H7 (cell line): ENCODE measurements at regions not wholly inside any gene's neighbourhood (a gene's known extent, or its start where the extent isn't known, plus 50 kb on each side); places are given as distances from the start of the nearest gene placed in this dataset.

ENCODE experiments used
- DNase-seq: peaks from one replicate; pipeline ENCODE4 v3.0.0; 2012
- H3K27me3 ChIP-seq: 2 replicates; pipeline ENCODE4 v1.6.0; 2011; ENCODE audit warnings: mild to moderate bottlenecking, low read length; ENCODE audit not compliant: control insufficient read depth, insufficient read depth
- H3K36me3 ChIP-seq: replicated peaks from 2 replicates; pipeline ENCODE4 v1.5.1; 2011; ENCODE audit warnings: low read length; ENCODE audit not compliant: control insufficient read depth, insufficient read depth
- H3K4me3 ChIP-seq: 2 replicates; pipeline ENCODE4 v1.5.1; 2011; ENCODE audit warnings: low read depth, mild to moderate bottlenecking, control low read depth, low read length, moderate library complexity; ENCODE audit not compliant: insufficient read depth

DNA sequence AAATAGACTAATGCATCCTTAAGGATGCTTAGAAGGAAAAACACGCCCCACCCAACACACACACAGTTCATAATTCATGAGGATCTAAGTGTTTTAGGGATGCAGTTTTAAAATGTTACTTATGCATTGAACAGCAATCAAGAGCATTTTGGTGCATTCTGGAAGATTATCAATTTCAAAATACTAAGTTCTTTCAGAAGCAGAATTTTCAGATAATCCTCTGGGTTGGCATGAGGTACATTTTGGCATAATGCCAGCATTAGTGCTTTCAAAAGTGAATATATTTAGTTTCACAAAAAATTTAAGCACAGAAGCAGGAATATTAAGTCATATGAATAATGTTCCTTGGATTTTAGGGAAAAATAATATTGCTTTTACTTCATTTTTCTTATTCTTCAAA is 937.1 kb downstream of the REEP3 start:
- Histone ChIP-seq H3K27me3 (no peaks in the 10 kb centered on the region), H3K4me3 (no peak overlapping the region), H3K36me3 (no peaks in the 10 kb centered on the region)
- no peak for DNase-seq

DNA sequence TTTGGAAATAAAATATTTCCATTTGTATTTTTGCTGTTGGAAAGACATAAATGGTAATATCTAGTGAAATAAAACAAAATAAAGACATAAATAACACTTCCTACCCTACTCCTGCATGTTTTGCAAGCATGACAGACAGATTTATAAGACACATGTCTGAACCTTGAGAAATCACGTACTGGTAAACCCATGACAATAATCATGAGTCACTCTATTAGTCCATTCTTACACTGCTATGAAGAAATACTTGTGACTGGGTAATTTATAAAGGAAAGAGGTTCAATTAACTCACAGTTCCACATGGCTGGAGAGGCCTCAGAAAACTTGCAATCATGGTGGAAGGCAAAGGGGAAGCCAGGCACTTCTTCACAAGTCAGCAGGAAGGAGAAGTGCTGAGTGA is 942.2 kb downstream of the REEP3 start:
- Histone ChIP-seq H3K4me3 (no peak overlapping the region), H3K27me3 (no peaks in the 10 kb centered on the region), H3K36me3 (no peaks in the 10 kb centered on the region)
- DNase-seq, result no peak

DNA sequence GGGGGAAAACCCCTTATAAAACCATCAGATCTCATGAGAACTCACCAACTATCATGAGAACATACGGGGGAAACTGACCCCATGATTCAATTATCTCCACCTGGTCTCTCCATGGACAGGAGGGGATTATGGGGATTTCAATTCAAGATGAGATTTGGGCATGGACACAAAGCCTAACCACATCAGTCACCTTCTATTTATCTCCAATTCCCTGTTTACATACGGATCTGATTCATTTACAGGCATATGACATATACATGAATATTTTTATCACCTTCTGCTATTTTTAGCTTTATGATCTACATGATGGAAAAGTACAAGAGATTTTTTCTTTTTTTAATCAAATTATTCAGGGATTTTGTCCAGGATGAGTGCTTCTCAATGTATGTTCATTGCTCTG is 944.5 kb downstream of the REEP3 start:
- Histone ChIP-seq H3K36me3 (no peaks in the 10 kb centered on the region), H3K27me3 (no peaks in the 10 kb centered on the region), H3K4me3 (no peak overlapping the region)
- no peak for DNase-seq

GRCh38 chr10:64468219-64468618 is 947.0 kb downstream of the REEP3 start:
- Histone ChIP-seq H3K4me3 (no peak overlapping the region), H3K36me3 (no peaks in the 10 kb centered on the region), H3K27me3 (no peaks in the 10 kb centered on the region)
- DNase-seq, result no peak

DNA sequence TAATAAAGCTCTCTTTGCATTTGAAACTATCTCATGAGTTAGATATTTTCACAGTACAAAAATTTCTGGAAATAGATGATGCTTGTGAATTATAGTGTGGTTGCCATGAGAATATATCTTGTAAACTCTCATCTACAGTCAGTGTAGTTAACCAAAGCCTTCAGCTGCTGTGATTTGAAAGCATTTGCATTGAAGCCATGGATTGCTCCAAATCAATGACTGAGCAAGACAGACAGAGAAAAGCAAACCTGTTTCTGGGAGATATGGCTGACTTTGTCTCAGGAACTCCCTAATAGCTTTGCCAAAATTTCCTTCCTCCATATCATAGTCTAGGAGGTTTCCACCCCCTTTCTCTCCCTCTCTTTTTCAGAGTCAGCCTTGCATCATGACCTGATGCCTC is 955.3 kb downstream of the REEP3 start:
- Histone ChIP-seq H3K36me3 (no peaks in the 10 kb centered on the region), H3K27me3 (no peaks in the 10 kb centered on the region), H3K4me3 (no peak overlapping the region)
- DNase-seq, result no peak

- DNase-seq, result no peak
- H3K36me3 ChIP-seq, result no peaks in the 10 kb centered on the region
- H3K27me3 ChIP-seq, result no peaks in the 10 kb centered on the region
- H3K4me3 ChIP-seq, result no peak overlapping the region
These were observed 956.6 kb downstream of the REEP3 start for GRCh38 chr10:64477791-64478190.

DNA sequence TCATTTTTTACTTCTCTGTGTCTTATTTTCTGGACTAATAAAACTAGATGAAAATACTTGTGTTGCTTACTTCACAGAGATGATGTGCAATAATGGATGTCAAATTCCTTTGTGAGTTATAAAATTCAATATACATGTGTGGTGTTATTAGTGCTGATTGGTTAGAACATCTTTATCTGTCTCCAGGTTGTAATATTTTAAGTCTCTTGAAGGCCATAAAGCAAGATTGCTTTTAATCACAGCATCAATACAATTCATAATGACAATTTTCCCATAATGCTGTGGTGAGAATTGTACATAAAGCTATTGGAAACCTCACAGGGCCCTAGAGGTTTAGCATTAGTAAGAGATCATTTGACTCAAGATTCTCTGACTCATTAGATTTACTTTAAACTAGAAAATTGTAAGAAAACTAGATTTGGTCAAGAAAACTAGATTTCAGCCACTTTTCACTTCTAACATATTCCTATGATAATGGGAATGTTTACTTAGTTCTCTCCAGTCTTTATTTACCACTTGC is 963.7 kb downstream of the REEP3 start:
- no peak for DNase-seq
- H3K27me3 ChIP-seq, result no peaks in the 10 kb centered on the region
- no peaks in the 10 kb centered on the region for H3K36me3 ChIP-seq
- H3K4me3 ChIP-seq, result no peak overlapping the region

GRCh38 chr10:64486149-64486548 is 964.9 kb downstream of the REEP3 start:
- no peaks in the 10 kb centered on the region for H3K27me3 ChIP-seq
- DNase-seq, result no peak
- no peaks in the 10 kb centered on the region for H3K36me3 ChIP-seq
- H3K4me3 ChIP-seq, result no peak overlapping the region

- no peaks in the 10 kb centered on the region for H3K36me3 ChIP-seq
- no peak overlapping the region for H3K4me3 ChIP-seq
- no peaks in the 10 kb centered on the region for H3K27me3 ChIP-seq
- no peak for DNase-seq
These were observed 965.7 kb downstream of the REEP3 start for GRCh38 chr10:64486901-64487300.

DNA sequence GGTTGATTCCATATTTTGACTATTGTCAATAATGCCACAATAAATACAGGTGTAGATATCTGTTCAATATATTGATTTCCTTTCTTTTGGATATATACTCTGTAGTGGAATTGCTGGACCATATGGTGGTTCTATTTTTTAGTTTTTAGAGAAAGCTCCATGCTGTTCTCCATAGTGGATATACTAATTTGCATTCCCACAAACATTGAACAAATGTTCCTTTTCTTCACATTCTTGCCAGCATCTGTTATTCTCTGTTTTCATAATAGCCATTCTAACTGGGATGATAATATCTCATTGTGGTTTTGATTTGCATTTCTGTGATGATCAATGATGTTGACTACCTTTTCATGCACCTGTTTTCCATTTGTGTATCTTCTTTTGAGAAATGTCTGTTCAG is 973.7 kb downstream of the REEP3 start:
- H3K36me3 ChIP-seq, result no peaks in the 10 kb centered on the region
- no peak overlapping the region for H3K4me3 ChIP-seq
- DNase-seq, result no peak
- H3K27me3 ChIP-seq, result no peaks in the 10 kb centered on the region

DNA sequence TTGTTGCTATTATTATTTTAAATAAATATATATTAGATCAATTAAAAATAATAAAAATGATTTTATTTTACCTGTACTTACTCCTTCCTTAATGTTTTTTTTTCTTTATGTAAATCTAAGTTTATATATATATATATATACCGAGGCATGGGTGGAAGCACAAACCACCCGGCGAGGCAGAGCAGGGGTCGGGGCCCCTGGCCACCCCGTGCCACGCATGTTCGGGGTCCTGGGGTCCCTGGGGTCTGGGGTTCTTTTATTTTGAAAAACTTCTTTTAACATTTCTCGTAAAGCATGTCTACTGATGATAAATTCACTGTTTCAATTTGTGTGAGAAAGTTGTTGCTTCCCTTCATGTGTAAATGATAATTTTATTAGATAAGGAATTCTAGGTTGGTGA is 976.1 kb downstream of the REEP3 start:
- no peak for DNase-seq
- Histone ChIP-seq H3K4me3 (no peak overlapping the region), H3K27me3 (no peaks in the 10 kb centered on the region), H3K36me3 (no peaks in the 10 kb centered on the region)

DNA sequence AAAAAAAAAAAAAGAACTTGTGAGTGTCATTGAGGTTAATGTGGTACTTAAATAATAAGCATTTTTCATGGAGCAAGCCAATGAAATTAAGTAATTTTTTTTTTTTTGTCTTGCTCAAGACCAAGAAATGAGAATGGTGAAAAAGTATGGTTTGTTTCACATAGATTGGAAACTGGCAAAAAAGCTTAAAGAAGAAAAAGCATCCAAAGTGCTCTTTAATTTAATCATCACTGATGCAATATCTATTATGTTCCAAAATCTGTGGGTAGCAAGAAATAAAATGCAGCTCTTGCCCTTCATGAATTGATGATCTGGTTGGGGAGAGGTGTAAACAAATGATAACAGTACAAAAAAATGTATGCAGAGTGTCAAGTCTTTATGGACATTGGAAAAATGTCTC is 980.6 kb downstream of the REEP3 start:
- no peak overlapping the region for H3K4me3 ChIP-seq
- no peaks in the 10 kb centered on the region for H3K36me3 ChIP-seq
- no peaks in the 10 kb centered on the region for H3K27me3 ChIP-seq
- no peak for DNase-seq

GRCh38 chr10:64502936-64503335 is 981.7 kb downstream of the REEP3 start:
- no peak for DNase-seq
- Histone ChIP-seq H3K27me3 (no peaks in the 10 kb centered on the region), H3K36me3 (no peaks in the 10 kb centered on the region), H3K4me3 (no peak overlapping the region)

GRCh38 chr10:64503429-64503828 is 982.2 kb downstream of the REEP3 start:
- Histone ChIP-seq H3K27me3 (no peaks in the 10 kb centered on the region), H3K4me3 (no peak overlapping the region), H3K36me3 (no peaks in the 10 kb centered on the region)
- no peak for DNase-seq

DNA sequence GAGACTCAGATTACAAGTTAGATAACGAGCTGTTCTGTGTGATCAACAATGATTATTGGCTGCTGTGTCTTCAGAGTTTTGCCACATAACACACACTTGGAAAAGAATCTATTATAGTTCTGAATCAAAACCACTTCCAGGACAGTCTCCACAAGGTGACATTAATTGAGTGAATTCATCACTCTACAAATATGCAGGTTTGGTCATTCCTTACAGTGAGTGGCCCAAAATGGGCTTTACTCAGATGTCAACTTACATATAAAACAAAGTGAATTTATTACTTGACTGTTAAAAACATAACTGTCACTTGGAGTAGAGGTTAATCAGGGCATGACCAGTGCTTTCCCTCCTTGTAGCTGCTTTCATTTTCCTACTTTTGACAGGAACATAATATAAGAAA is 984.3 kb downstream of the REEP3 start:
- no peaks in the 10 kb centered on the region for H3K36me3 ChIP-seq
- no peaks in the 10 kb centered on the region for H3K27me3 ChIP-seq
- H3K4me3 ChIP-seq, result no peak overlapping the region
- no peak for DNase-seq

- DNase-seq, result no peak
- H3K27me3 ChIP-seq, result no peaks in the 10 kb centered on the region
- H3K36me3 ChIP-seq, result no peaks in the 10 kb centered on the region
- no peak overlapping the region for H3K4me3 ChIP-seq
These were observed 985.8 kb downstream of the REEP3 start for GRCh38 chr10:64506963-64507362.
